GM12875 (cell line): ENCODE measurements at regions not wholly inside any gene's neighbourhood (a gene's known extent, or its start where the extent isn't known, plus 50 kb on each side); places are given as distances from the start of the nearest gene placed in this dataset.
A peak's percentile ranks its signal among the peaks of the same experiment; 100 is the strongest.

Experiments
- H3K4me3 ChIP-seq: one replicate; pipeline ENCODE4 v1.5.1; 2011; ENCODE audit warnings: low read depth, low read length, control low read depth
- CTCF ChIP-seq: IDR thresholded peaks from 2 replicates; pipeline ENCODE4 v1.5.1; 2011; ENCODE audit warnings: low read depth, mild to moderate bottlenecking, control low read depth, inconsistent platforms, low read length, moderate library complexity, borderline replicate concordance; ENCODE audit not compliant: insufficient read depth

- TF ChIP-seq CTCF, result no peak
- H3K4me3 ChIP-seq, result no peak overlapping the region
These were observed 63.5 kb upstream of the DCD start for GRCh38 chr12:54711669-54712068.

GRCh38 chr12:54708826-54709225, 60.7 kb upstream of the DCD start:
- TF ChIP-seq CTCF, result no peak

GRCh38 chr12:54704202-54704601, 56.0 kb upstream of the DCD start:
- H3K4me3 ChIP-seq, result no peak overlapping the region
- no peak for TF ChIP-seq CTCF

More at GRCh38 chr12:54708826-54709225, 60.7 kb upstream of the DCD start:
- H3K4me3 ChIP-seq, result no peak overlapping the region

- peak; percentile 21; the same call in 1 of the 2 replicates for TF ChIP-seq CTCF
- H3K4me3 ChIP-seq, result no peak overlapping the region
These were observed 53.9 kb upstream of the DCD start for GRCh38 chr12:54701940-54702592.

- no peak overlapping the region for H3K4me3 ChIP-seq
- TF ChIP-seq CTCF, result no peak
These were observed 52.7 kb upstream of the DCD start for GRCh38 chr12:54700849-54701248.

- no peak for TF ChIP-seq CTCF
These were observed 52.1 kb upstream of the DCD start for GRCh38 chr12:54700301-54700700.

More at GRCh38 chr12:54700301-54700700, 52.1 kb upstream of the DCD start:
- no peak overlapping the region for H3K4me3 ChIP-seq
